Uterus (tissue), 2 donors: ENCODE measurements at regions not wholly inside any gene's neighbourhood (a gene's known extent, or its start where the extent isn't known, plus 50 kb on each side); places are given as distances from the start of the nearest gene placed in this dataset.

ENCODE experiments used
- CTCF ChIP-seq, 4 experiments: fragments of 200-600 bp in 2 of 4; fragments of 450-650 bp in 2 of 4; sonication (generic) in 2 of 4; IDR thresholded peaks; one replicate each; pipeline ENCODE4 v1.5.1; 2016 to 2019; ENCODE audit warnings: antibody characterized with exemption in 4 of 4, mild to moderate bottlenecking in 2 of 4, moderate library complexity in 1 of 4
- POLR2A ChIP-seq, 2 donors: fragments of 450-650 bp; IDR thresholded peaks; one replicate each; pipeline ENCODE4 v1.6.1; 2016; ENCODE audit warnings: antibody characterized with exemption in 2 of 2, mild to moderate bottlenecking in 1 of 2, moderate library complexity in 1 of 2

- TF ChIP-seq POLR2A (IDR thresholded peaks at IDR 0.05) (no peak), CTCF (IDR thresholded peaks at IDR 0.05) (no peak)
Measured at GRCh38 chr16:82470620-82471152, 156.1 kb upstream of the CDH13 start.
